ENCODE measurements at regions not wholly inside any gene's neighbourhood (a gene's known extent, or its start where the extent isn't known, plus 50 kb on each side); places are given as distances from the start of the nearest gene placed in this dataset.

GRCh38 chr16:86877108-86877507, 298.8 kb downstream of the FOXL1 start:
- POLR2A ChIA-PET (ENCODE audit: low non-redundant PET) = no interaction called here
- H3K36me3 ChIP-seq (ENCODE audit: insufficient read depth, low read length, poor library complexity, severe bottlenecking) = no peaks in the 10 kb centered on the region
- CTCF ChIA-PET = no interaction called here
- no TSS peak for BruUV-seq (replicated peaks)
- intact Hi-C loops (cut with micrococcal nuclease; ENCODE audit: unreplicated experiment) = loop anchor here (10.0 kb wide), 1 partner anchor 302 kb away; the partner anchor contains the start of gene FOXL1
- DNase-seq (ENCODE audit: low spot score) = no peak
- no peaks in the 10 kb centered on the region for H3K9me3 ChIP-seq (ENCODE audit: low read depth, low read length, poor library complexity, severe bottlenecking)
- no peak overlapping the region for H3K4me3 ChIP-seq (ENCODE audit: low read depth, low read length, poor library complexity, severe bottlenecking)
- TF ChIP-seq CTCF (conservative IDR thresholded peaks at IDR 0.05; ENCODE audit: low read depth, low read length) (no peak), EZH2 (IDR thresholded peaks at IDR 0.05; ENCODE audit: borderline replicate concordance, low read depth, low read length, poor library complexity, severe bottlenecking) (no peak)
- H3K27ac ChIP-seq (ENCODE audit: low read depth, low read length, poor library complexity, severe bottlenecking) = no peak overlapping the region
- no peaks in the 10 kb centered on the region for H3K4me1 ChIP-seq (ENCODE audit: insufficient read depth, low read length, poor library complexity, severe bottlenecking)
- peaks cover 5% of the 10 kb centered on the region for H3K27me3 ChIP-seq (replicated peaks; ENCODE audit: insufficient read depth, low read depth, low read length, poor library complexity)

- no peaks in the 10 kb centered on the region for H3K36me3 ChIP-seq (ENCODE audit: insufficient read depth, low read length, poor library complexity, severe bottlenecking)
- intact Hi-C loops (cut with micrococcal nuclease; ENCODE audit: unreplicated experiment) = loop anchor here (10.0 kb wide), 1 partner anchor 303 kb away; the partner anchor contains the start of gene FOXL1
- peaks cover 12% of the 10 kb centered on the region for H3K27me3 ChIP-seq (replicated peaks; ENCODE audit: insufficient read depth, low read depth, low read length, poor library complexity)
- DNase-seq (ENCODE audit: low spot score) = no peak
- H3K4me1 ChIP-seq (ENCODE audit: insufficient read depth, low read length, poor library complexity, severe bottlenecking) = no peaks in the 10 kb centered on the region
- ChIA-PET POLR2A (ENCODE audit: low non-redundant PET) (no interaction called here), CTCF (no interaction called here)
- BruUV-seq (replicated peaks) = no TSS peak
- no peak overlapping the region for H3K27ac ChIP-seq (ENCODE audit: low read depth, low read length, poor library complexity, severe bottlenecking)
- no peak overlapping the region for H3K4me3 ChIP-seq (ENCODE audit: low read depth, low read length, poor library complexity, severe bottlenecking)
- TF ChIP-seq CTCF (conservative IDR thresholded peaks at IDR 0.05; ENCODE audit: low read depth, low read length) (no peak), EZH2 (IDR thresholded peaks at IDR 0.05; ENCODE audit: borderline replicate concordance, low read depth, low read length, poor library complexity, severe bottlenecking) (no peak)
- no peaks in the 10 kb centered on the region for H3K9me3 ChIP-seq (ENCODE audit: low read depth, low read length, poor library complexity, severe bottlenecking)
Observed at GRCh38 chr16:86877835-86878234, 299.5 kb downstream of the FOXL1 start.

GRCh38 chr16:86878236-86879080, 300.1 kb downstream of the FOXL1 start:
- Histone ChIP-seq H3K27me3 (replicated peaks; ENCODE audit: insufficient read depth, low read depth, low read length, poor library complexity) (peaks cover 17% of the 10 kb centered on the region), H3K4me3 (ENCODE audit: low read depth, low read length, poor library complexity, severe bottlenecking) (no peak overlapping the region), H3K9me3 (ENCODE audit: low read depth, low read length, poor library complexity, severe bottlenecking) (no peaks in the 10 kb centered on the region), H3K27ac (ENCODE audit: low read depth, low read length, poor library complexity, severe bottlenecking) (no peak overlapping the region), H3K4me1 (ENCODE audit: insufficient read depth, low read length, poor library complexity, severe bottlenecking) (no peaks in the 10 kb centered on the region), H3K36me3 (ENCODE audit: insufficient read depth, low read length, poor library complexity, severe bottlenecking) (no peaks in the 10 kb centered on the region)
- no peak for DNase-seq (ENCODE audit: low spot score)
- no TSS peak for BruUV-seq (replicated peaks)
- ChIA-PET POLR2A (ENCODE audit: low non-redundant PET) (no interaction called here), CTCF (no interaction called here)
- TF ChIP-seq EZH2 (IDR thresholded peaks at IDR 0.05; ENCODE audit: borderline replicate concordance, low read depth, low read length, poor library complexity, severe bottlenecking) (no peak), CTCF (conservative IDR thresholded peaks at IDR 0.05; ENCODE audit: low read depth, low read length) (no peak)
- intact Hi-C loops (cut with micrococcal nuclease; ENCODE audit: unreplicated experiment) = loop anchor here (10.0 kb wide), 1 partner anchor 304 kb away; the partner anchor contains the start of gene FOXL1
